HEK293 (cell line): ENCODE measurements at regions not wholly inside any gene's neighbourhood (a gene's known extent, or its start where the extent isn't known, plus 50 kb on each side); places are given as distances from the start of the nearest gene placed in this dataset.

Experiments used
- CTCF ChIP-seq: fragments of 450-650 bp; formaldehyde crosslinking; IDR thresholded peaks from 2 replicates; pipeline ENCODE4 v1.5.1; 2016; ENCODE audit warnings: missing biosample characterization, missing genetic modification characterization
- REST ChIP-seq: fragments of 450-650 bp; formaldehyde crosslinking; IDR thresholded peaks from 2 replicates; pipeline ENCODE4 v1.5.1; 2016; ENCODE audit warnings: missing biosample characterization, missing genetic modification characterization
- SP2 ChIP-seq: fragments of 450-650 bp; formaldehyde crosslinking; IDR thresholded peaks from 2 replicates; pipeline ENCODE4 v1.5.1; 2016; ENCODE audit warnings: missing biosample characterization, missing genetic modification characterization
- ZBTB7A ChIP-seq: fragments of 450-650 bp; formaldehyde crosslinking; IDR thresholded peaks from 2 replicates; pipeline ENCODE4 v1.5.1; 2016; ENCODE audit warnings: low read depth, missing biosample characterization, missing genetic modification characterization
- ZNF138 ChIP-seq: fragments of 450-650 bp; formaldehyde crosslinking; IDR thresholded peaks from 2 replicates; pipeline ENCODE4 v1.5.1; 2016; ENCODE audit warnings: missing biosample characterization, missing genetic modification characterization, borderline replicate concordance
- ZNF768 ChIP-seq: fragments of 450-650 bp; formaldehyde crosslinking; IDR thresholded peaks from 2 replicates; pipeline ENCODE4 v1.5.1; 2018; ENCODE audit warnings: missing biosample characterization, mild to moderate bottlenecking, missing genetic modification characterization
- ZSCAN23 ChIP-seq: fragments of 450-650 bp; formaldehyde crosslinking; IDR thresholded peaks from 2 replicates; pipeline ENCODE4 v1.5.1; 2016; ENCODE audit warnings: missing biosample characterization, missing genetic modification characterization

GRCh38 chr3:43968465-43968864, 273.2 kb upstream of the TOPAZ1 start:
- TF ChIP-seq ZNF768 (tag by site-specific recombination) (no peak), REST (tag by site-specific recombination) (no peak), ZSCAN23 (no peak), SP2 (tag by site-specific recombination) (no peak), CTCF (tag by site-specific recombination) (no peak), ZBTB7A (no peak), ZNF138 (tag by site-specific recombination) (no peak)
